ENCODE measurements at regions not wholly inside any gene's neighbourhood (a gene's known extent, or its start where the extent isn't known, plus 50 kb on each side); places are given as distances from the start of the nearest gene placed in this dataset.

GRCh38 chr15:54836052-54836795 lies 360.5 kb downstream of the RSL24D1 start:
- no peaks in the 10 kb centered on the region for H3K36me3 ChIP-seq
- TF ChIP-seq EZH2phosphoT487 (IDR thresholded peaks at IDR 0.05) (no peak), EZH2 (IDR thresholded peaks at IDR 0.05) (no peak), CTCF (IDR thresholded peaks at IDR 0.05) (no peak)
- no peaks in the 10 kb centered on the region for H3F3A ChIP-seq (ENCODE audit: low read depth)
- no peaks in the 10 kb centered on the region for H3K36me3 Mint-ChIP-seq
- H3K4me1 ChIP-seq = no peaks in the 10 kb centered on the region
- peaks cover 38% of the 10 kb centered on the region for H3K9me3 ChIP-seq (ENCODE audit: low read depth)
- no peaks in the 10 kb centered on the region for H4K20me1 ChIP-seq (ENCODE audit: low read depth)
- no peak overlapping the region for H3K9ac ChIP-seq
- no peak overlapping the region for H3K4me3 Mint-ChIP-seq
- H3K27me3 Mint-ChIP-seq (ENCODE audit: insufficient read depth, low read depth) = no peaks in the 10 kb centered on the region
- H3K9me3 Mint-ChIP-seq = no peaks in the 10 kb centered on the region
- no peak overlapping the region for H3K4me3 ChIP-seq
- H2AFZ ChIP-seq (replicated peaks) = no peak overlapping the region
- no peak for DNase-seq (ENCODE audit: low spot score)
- H3K79me2 ChIP-seq (ENCODE audit: low read depth) = no peaks in the 10 kb centered on the region
- no peaks in the 10 kb centered on the region for H3K27me3 ChIP-seq
- H3K4me1 Mint-ChIP-seq = no peaks in the 10 kb centered on the region
- no peak overlapping the region for H3K27ac ChIP-seq
- H3K4me2 ChIP-seq = no peak overlapping the region
- H3K27ac Mint-ChIP-seq = no peak overlapping the region

GRCh38 chr15:54829821-54830220 lies 366.9 kb downstream of the RSL24D1 start:
- Mint-ChIP-seq H3K27ac (no peak overlapping the region), H3K4me1 (no peaks in the 10 kb centered on the region), H3K36me3 (no peaks in the 10 kb centered on the region), H3K4me3 (no peak overlapping the region), H3K27me3 (ENCODE audit: insufficient read depth, low read depth) (no peaks in the 10 kb centered on the region), H3K9me3 (peaks cover 2% of the 10 kb centered on the region)
- no peaks in the 10 kb centered on the region for H3K79me2 ChIP-seq (ENCODE audit: low read depth)
- H3K36me3 ChIP-seq = peaks cover 3% of the 10 kb centered on the region
- H3F3A ChIP-seq (ENCODE audit: low read depth) = no peaks in the 10 kb centered on the region
- H3K9me3 ChIP-seq (ENCODE audit: low read depth) = peaks cover 34% of the 10 kb centered on the region
- H3K27ac ChIP-seq = no peak overlapping the region
- H4K20me1 ChIP-seq (ENCODE audit: low read depth) = no peaks in the 10 kb centered on the region
- H3K4me1 ChIP-seq = no peaks in the 10 kb centered on the region
- H3K4me3 ChIP-seq = no peak overlapping the region
- TF ChIP-seq CTCF (IDR thresholded peaks at IDR 0.05) = no peak
- no peak for TF ChIP-seq EZH2 (IDR thresholded peaks at IDR 0.05)
- no peak for TF ChIP-seq EZH2phosphoT487 (IDR thresholded peaks at IDR 0.05)
- H3K9ac ChIP-seq = no peak overlapping the region
- no peak overlapping the region for H3K4me2 ChIP-seq
- no peaks in the 10 kb centered on the region for H3K27me3 ChIP-seq
- H2AFZ ChIP-seq (replicated peaks) = no peak overlapping the region
- no peak for DNase-seq (ENCODE audit: low spot score)

- Histone ChIP-seq H4K20me1 (ENCODE audit: low read depth) (no peaks in the 10 kb centered on the region), H3K27ac (no peak overlapping the region), H3F3A (ENCODE audit: low read depth) (no peaks in the 10 kb centered on the region), H3K4me3 (no peak overlapping the region), H3K36me3 (no peaks in the 10 kb centered on the region), H3K9ac (no peak overlapping the region), H2AFZ (replicated peaks) (no peak overlapping the region), H3K27me3 (no peaks in the 10 kb centered on the region), H3K4me1 (no peaks in the 10 kb centered on the region), H3K79me2 (ENCODE audit: low read depth) (no peaks in the 10 kb centered on the region), H3K4me2 (no peak overlapping the region), H3K9me3 (ENCODE audit: low read depth) (peaks cover 41% of the 10 kb centered on the region)
- Mint-ChIP-seq H3K9me3 (peaks cover 4% of the 10 kb centered on the region), H3K27me3 (ENCODE audit: insufficient read depth, low read depth) (no peaks in the 10 kb centered on the region), H3K36me3 (no peaks in the 10 kb centered on the region), H3K4me1 (no peaks in the 10 kb centered on the region), H3K4me3 (no peak overlapping the region), H3K27ac (no peak overlapping the region)
- no peak for TF ChIP-seq CTCF (IDR thresholded peaks at IDR 0.05)
- TF ChIP-seq EZH2 (IDR thresholded peaks at IDR 0.05) = no peak
- no peak for TF ChIP-seq EZH2phosphoT487 (IDR thresholded peaks at IDR 0.05)
- no peak for DNase-seq (ENCODE audit: low spot score)
These were observed 375.9 kb downstream of the RSL24D1 start for GRCh38 chr15:54820811-54821210.
